ENCODE measurements at regions not wholly inside any gene's neighbourhood (a gene's known extent, or its start where the extent isn't known, plus 50 kb on each side); places are given as distances from the start of the nearest gene placed in this dataset.

DNA sequence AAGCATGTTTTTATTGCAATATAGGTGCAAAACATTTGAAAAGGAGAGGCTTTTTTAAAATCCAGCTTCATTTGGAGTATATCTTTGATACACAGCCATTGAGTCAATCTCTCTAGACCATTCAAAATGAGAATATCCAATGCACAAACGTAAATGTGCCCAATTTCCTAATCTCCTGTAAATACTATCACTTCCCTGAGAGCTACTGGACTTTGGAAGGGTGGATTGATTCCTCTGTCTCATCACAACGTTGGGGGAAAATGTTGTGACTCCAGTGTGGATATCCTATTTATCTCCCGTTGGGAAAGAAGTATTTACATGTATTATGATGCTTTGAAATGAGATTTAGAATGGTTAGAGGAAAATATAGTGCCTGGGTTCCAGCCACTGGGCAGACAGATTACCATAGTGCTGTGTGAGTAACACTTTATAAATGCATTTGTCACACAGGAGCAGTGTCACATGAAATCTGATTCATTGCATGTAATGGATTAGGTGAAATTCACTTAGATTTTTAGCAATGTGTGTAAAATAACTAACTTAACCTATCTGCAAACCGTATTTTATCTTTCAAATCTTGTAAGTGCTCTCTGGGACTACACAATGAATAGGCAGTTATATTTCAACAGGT, 64.4 kb upstream of the VCX3A start:
- DNase-seq (ENCODE audit: low read depth) (no peak), FAIRE-seq (no peak)
- no peaks in the 10 kb centered on the region for H3K36me3 ChIP-seq (ENCODE audit: control insufficient read depth, insufficient read depth, low read length)
- TF ChIP-seq, protein P1, sequence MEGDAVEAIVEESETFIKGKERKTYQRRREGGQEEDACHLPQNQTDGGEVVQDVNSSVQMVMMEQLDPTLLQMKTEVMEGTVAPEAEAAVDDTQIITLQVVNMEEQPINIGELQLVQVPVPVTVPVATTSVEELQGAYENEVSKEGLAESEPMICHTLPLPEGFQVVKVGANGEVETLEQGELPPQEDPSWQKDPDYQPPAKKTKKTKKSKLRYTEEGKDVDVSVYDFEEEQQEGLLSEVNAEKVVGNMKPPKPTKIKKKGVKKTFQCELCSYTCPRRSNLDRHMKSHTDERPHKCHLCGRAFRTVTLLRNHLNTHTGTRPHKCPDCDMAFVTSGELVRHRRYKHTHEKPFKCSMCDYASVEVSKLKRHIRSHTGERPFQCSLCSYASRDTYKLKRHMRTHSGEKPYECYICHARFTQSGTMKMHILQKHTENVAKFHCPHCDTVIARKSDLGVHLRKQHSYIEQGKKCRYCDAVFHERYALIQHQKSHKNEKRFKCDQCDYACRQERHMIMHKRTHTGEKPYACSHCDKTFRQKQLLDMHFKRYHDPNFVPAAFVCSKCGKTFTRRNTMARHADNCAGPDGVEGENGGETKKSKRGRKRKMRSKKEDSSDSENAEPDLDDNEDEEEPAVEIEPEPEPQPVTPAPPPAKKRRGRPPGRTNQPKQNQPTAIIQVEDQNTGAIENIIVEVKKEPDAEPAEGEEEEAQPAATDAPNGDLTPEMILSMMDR (IDR thresholded peaks at IDR 0.05; ENCODE audit: insufficient read depth, low read length, severe bottlenecking), result no peak
- no peak overlapping the region for H3K4me3 ChIP-seq (ENCODE audit: low read depth, low read length)
- H3K27me3 ChIP-seq (ENCODE audit: control insufficient read depth, insufficient read depth, low read length), result no peaks in the 10 kb centered on the region
